PC-9 (cell line): ENCODE measurements at regions not wholly inside any gene's neighbourhood (a gene's known extent, or its start where the extent isn't known, plus 50 kb on each side); places are given as distances from the start of the nearest gene placed in this dataset.
A peak's percentile ranks its signal among the peaks of the same experiment; 100 is the strongest.

ENCODE experiments used
- BruUV-seq: library from RNA; stranded (reverse); fragments of 400-500 nt; replicated peaks from 2 replicates; lab custom pipeline; 2021; lab: Mats Ljungman, UMichigan
- CTCF ChIA-PET: fragments of 300-600 bp; sonication (Branson Sonifier 250); formaldehyde crosslinking; loops from one replicate; lab custom pipeline; 2022; ENCODE audit warnings: antibody characterized with exemption; lab: Charles Lee
- POLR2A ChIA-PET: fragments of 300-600 bp; sonication (Branson Sonifier 250); formaldehyde crosslinking; loops from one replicate; lab custom pipeline; 2022; ENCODE audit warnings: antibody characterized with exemption; ENCODE audit not compliant: unreplicated experiment; lab: Charles Lee
- DNase-seq, 2 experiments: peaks; one replicate each; pipeline versions ENCODE4 v3.0.0 to v3.0.0-alpha.2; 2015 to 2022; ENCODE audit warnings: mixed read lengths in 1 of 2
- H2AFZ ChIP-seq: fragments of 200-600 bp; sonication (generic); 2 replicates; pipeline ENCODE4 v1.8.1; 2017; ENCODE audit warnings: antibody characterized with exemption
- H3F3A ChIP-seq: fragments of 200-600 bp; sonication (generic); 2 replicates; pipeline ENCODE4 v1.8.1; 2017; ENCODE audit warnings: antibody characterized with exemption, mild to moderate bottlenecking, low read depth; ENCODE audit not compliant: insufficient read depth
- H3K27ac ChIP-seq: fragments of 200-600 bp; sonication (generic); 2 replicates; pipeline ENCODE4 v1.6.1; 2016; ENCODE audit warnings: mixed run types
- H3K27me3 ChIP-seq: fragments of 200-600 bp; sonication (generic); 2 replicates; pipeline ENCODE4 v1.6.1; 2016; ENCODE audit warnings: low read depth, mixed run types; ENCODE audit not compliant: insufficient read depth
- H3K36me3 ChIP-seq: fragments of 200-600 bp; sonication (generic); 2 replicates; pipeline ENCODE4 v1.6.1; 2016; ENCODE audit warnings: low read depth, mixed run types
- H3K4me1 ChIP-seq: fragments of 200-600 bp; sonication (generic); replicated peaks from 2 replicates; pipeline ENCODE4 v1.6.1; 2016; ENCODE audit warnings: mixed run types; ENCODE audit not compliant: insufficient read depth
- H3K4me2 ChIP-seq: fragments of 200-600 bp; sonication (generic); 2 replicates; pipeline ENCODE4 v1.6.1; 2017; ENCODE audit warnings: mixed run types
- H3K4me3 ChIP-seq: fragments of 200-600 bp; sonication (generic); 2 replicates; pipeline ENCODE4 v1.6.1; 2016; ENCODE audit warnings: mixed run types
- H3K79me2 ChIP-seq: fragments of 200-600 bp; sonication (generic); 2 replicates; pipeline ENCODE4 v1.6.1; 2017; ENCODE audit warnings: low read depth, mixed run types
- H3K9me2 ChIP-seq: fragments of 200-600 bp; sonication (generic); 2 replicates; pipeline ENCODE4 v1.8.1; 2017; ENCODE audit warnings: mild to moderate bottlenecking; ENCODE audit not compliant: insufficient read depth
- H3K9me3 ChIP-seq: fragments of 200-600 bp; sonication (generic); 2 replicates; pipeline ENCODE4 v1.8.1; 2016; ENCODE audit warnings: low read depth; ENCODE audit not compliant: insufficient read depth
- H4K20me1 ChIP-seq: fragments of 200-600 bp; sonication (generic); 2 replicates; pipeline ENCODE4 v1.8.1; 2017; ENCODE audit not compliant: insufficient read depth
- EZH2 ChIP-seq: fragments of 200-600 bp; sonication (generic); IDR thresholded peaks from 2 replicates; pipeline ENCODE4 v1.8.0; 2017; ENCODE audit warnings: antibody characterized with exemption, low read depth
- intact Hi-C: fragments of 100-400 bp; cut with micrococcal nuclease; formaldehyde crosslinking; loops from one replicate; pipeline ENCODE4 v1.10.0; 2022; ENCODE audit not compliant: unreplicated experiment
- TF ChIP-seq, protein P1 (sequence below): fragments of 200-600 bp; sonication (generic); conservative IDR thresholded peaks from 2 replicates; pipeline ENCODE4 v1.6.1; 2017; ENCODE audit warnings: mixed run types, antibody characterized with exemption, mild to moderate bottlenecking, moderate library complexity

DNA sequence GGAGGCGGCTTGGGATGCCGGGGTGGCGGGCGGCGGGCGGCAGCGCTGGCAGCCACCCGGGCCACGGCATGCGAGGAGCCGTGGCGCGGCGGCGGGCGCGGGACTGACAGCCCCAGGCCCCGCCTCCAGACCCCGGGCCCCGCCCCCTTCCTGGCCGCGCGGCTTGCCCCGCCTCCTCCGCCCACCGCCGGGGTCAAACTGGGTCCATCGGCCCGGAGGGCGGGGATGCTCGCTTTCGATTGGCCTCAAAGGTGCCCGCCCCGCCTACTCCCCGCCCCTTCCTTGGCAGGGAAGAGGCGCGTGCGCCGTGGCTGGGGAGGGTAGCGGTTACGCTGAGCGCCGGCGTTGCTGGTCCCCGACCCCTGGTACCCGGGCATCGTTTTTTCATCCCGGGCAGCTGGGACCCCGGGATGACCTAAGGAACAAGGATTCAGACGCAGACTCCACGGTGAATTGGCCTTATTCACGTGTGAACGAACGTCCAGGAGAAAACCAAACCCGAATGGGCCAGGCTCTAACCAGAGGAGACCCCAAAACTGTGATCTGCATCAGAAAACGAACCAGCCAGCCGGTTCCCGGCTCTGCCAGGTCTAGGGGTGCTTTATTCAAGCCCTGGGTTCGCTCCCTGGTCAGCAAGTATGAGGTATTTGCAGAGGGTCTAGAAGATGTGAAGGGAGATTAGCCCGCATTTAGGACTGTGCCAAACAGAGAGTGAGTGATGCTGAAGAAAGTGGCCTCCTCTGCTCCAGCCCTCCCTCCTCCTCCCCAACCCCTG, 117.2 kb upstream of the GUCA2B start:
- ChIA-PET POLR2A (interaction anchor here (0.7 kb wide), 1 partner anchor 329 kb away, joined by 6 read pairs; no protein-coding TSS in a partner anchor), CTCF (interaction anchor here (0.6 to 0.7 kb wide), 3 partner anchors 100 to 915 kb away, joined by 3 to 4 read pairs (median 4); no protein-coding TSS in a partner anchor)
- intact Hi-C loops: loop anchor here (1.0 to 10.0 kb wide), 7 partner anchors 82 to 462 kb away; no protein-coding TSS in a partner anchor
- Histone ChIP-seq H3K9me2 (no peaks in the 10 kb centered on the region), H3K79me2 (peaks cover 26% of the 10 kb centered on the region), H3K27ac (no peak overlapping the region), H4K20me1 (no peaks in the 10 kb centered on the region), H2AFZ (peak overlapping the region; percentile 91), H3K27me3 (no peaks in the 10 kb centered on the region), H3K9me3 (no peaks in the 10 kb centered on the region), H3F3A (no peaks in the 10 kb centered on the region; the same call in 1 of the 2 replicates), H3K4me3 (peak overlapping the region; percentile 86), H3K36me3 (no peaks in the 10 kb centered on the region), H3K4me2 (peak overlapping the region; percentile 93), H3K4me1 (peaks cover 18% of the 10 kb centered on the region)
- TF ChIP-seq, protein P1, sequence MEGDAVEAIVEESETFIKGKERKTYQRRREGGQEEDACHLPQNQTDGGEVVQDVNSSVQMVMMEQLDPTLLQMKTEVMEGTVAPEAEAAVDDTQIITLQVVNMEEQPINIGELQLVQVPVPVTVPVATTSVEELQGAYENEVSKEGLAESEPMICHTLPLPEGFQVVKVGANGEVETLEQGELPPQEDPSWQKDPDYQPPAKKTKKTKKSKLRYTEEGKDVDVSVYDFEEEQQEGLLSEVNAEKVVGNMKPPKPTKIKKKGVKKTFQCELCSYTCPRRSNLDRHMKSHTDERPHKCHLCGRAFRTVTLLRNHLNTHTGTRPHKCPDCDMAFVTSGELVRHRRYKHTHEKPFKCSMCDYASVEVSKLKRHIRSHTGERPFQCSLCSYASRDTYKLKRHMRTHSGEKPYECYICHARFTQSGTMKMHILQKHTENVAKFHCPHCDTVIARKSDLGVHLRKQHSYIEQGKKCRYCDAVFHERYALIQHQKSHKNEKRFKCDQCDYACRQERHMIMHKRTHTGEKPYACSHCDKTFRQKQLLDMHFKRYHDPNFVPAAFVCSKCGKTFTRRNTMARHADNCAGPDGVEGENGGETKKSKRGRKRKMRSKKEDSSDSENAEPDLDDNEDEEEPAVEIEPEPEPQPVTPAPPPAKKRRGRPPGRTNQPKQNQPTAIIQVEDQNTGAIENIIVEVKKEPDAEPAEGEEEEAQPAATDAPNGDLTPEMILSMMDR: no peak
- no peak for TF ChIP-seq EZH2
- DNase-seq: peak; percentile 78 to 99
- BruUV-seq: TSS peak; percentile 91

DNA sequence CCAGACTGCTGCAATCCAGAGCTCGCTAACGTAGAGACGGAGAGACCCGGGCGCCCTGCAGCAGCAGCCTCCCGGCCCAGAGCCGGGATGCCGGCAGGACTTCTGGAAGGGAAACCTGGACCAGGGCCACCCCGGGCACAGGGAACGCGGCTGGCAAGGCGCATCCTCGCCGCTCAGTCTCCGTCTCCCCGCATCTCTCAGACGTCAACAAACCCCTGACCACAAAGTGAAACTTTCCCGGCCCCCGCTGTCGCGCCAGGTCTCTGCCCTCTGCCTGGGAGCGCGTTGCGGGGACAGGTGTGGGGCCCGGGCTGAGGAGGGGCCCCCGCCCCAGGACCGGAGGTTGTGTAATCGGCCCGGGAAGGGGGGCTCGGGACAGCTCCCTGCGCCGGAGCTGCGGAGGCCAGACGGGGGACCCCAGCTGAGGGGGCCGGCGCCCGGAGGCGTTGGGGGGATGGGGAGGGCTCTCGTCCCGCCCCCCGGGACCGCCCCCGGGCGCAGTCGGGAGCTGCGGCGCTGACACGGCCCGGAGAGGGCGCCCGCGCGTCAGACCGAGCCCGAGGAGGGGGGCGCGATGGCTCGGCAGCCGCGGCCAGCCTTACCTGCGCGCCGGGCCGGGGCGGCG, 116.6 kb upstream of the HIVEP3 start:
- BruUV-seq: no TSS peak
- POLR2A ChIA-PET: interaction anchor here (0.7 kb wide), 1 partner anchor 328 kb away, joined by 6 read pairs; no protein-coding TSS in a partner anchor

DNA sequence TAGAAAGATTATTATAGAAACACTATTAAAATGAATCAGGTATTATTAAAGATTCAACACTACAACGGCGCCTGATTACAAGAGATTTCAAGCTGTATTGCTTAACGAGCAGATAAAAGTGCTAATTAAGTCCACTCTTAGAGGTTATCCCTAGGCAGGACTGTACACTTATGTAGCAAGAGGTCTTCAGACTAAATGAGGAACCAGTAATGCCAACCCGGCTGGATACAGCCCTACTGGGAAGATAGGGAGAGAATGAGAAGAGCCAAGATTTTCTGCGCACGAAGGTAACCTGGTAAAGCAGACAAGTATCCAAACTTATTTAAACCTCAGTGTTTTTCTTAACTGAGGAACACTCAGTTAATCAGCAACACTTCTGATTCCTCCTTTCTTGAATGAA, 115.7 kb upstream of the HIVEP3 start:
- peak overlapping the region; percentile 95 for H2AFZ ChIP-seq
- no peaks in the 10 kb centered on the region for H3K36me3 ChIP-seq
- peaks cover 18% of the 10 kb centered on the region for H3K4me1 ChIP-seq
- no peak for TF ChIP-seq EZH2
- TF ChIP-seq, protein P1: no peak
- H3K4me2 ChIP-seq: peak overlapping the region; percentile 94
- H3F3A ChIP-seq: no peaks in the 10 kb centered on the region; the same call in 1 of the 2 replicates
- ChIA-PET CTCF (no interaction called here), POLR2A (no interaction called here)
- H3K27ac ChIP-seq: no peak overlapping the region
- no peaks in the 10 kb centered on the region for H3K27me3 ChIP-seq
- intact Hi-C loops: loop anchor here (2.0 to 10.0 kb wide), 2 partner anchors 172 to 360 kb away; no protein-coding TSS in a partner anchor
- H3K9me3 ChIP-seq: no peaks in the 10 kb centered on the region
- H4K20me1 ChIP-seq: no peaks in the 10 kb centered on the region
- no peaks in the 10 kb centered on the region for H3K9me2 ChIP-seq
- peak overlapping the region; percentile 86 for H3K4me3 ChIP-seq
- H3K79me2 ChIP-seq: peaks cover 34% of the 10 kb centered on the region
- DNase-seq: no peak
- TSS peak; percentile 40 for BruUV-seq

More for the DNA sequence above, 116.6 kb upstream of the HIVEP3 start:
- H3K4me1 ChIP-seq: peaks cover 18% of the 10 kb centered on the region
- CTCF ChIA-PET: interaction anchor here (0.6 to 0.7 kb wide), 4 partner anchors 72 to 916 kb away, joined by 3 to 4 read pairs (median 4); no protein-coding TSS in a partner anchor
- H3K9me2 ChIP-seq: no peaks in the 10 kb centered on the region
- intact Hi-C loops: loop anchor here (1.0 to 10.0 kb wide), 5 partner anchors 116 to 461 kb away; no protein-coding TSS in a partner anchor
- H3K36me3 ChIP-seq: no peaks in the 10 kb centered on the region
- no peaks in the 10 kb centered on the region for H4K20me1 ChIP-seq
- peak overlapping the region; percentile 95 for H2AFZ ChIP-seq
- H3K27ac ChIP-seq: no peak overlapping the region
- peaks cover 30% of the 10 kb centered on the region for H3K79me2 ChIP-seq
- DNase-seq: peak; percentile 46 to 72
- TF ChIP-seq, protein P1: no peak; the same call in 1 of the 2 replicates
- TF ChIP-seq EZH2: no peak
- H3K4me3 ChIP-seq: peak overlapping the region; percentile 86
- H3K4me2 ChIP-seq: peak overlapping the region; percentile 94
- no peaks in the 10 kb centered on the region for H3K27me3 ChIP-seq
- H3F3A ChIP-seq: no peaks in the 10 kb centered on the region; the same call in 1 of the 2 replicates
- H3K9me3 ChIP-seq: no peaks in the 10 kb centered on the region
